Chondrocyte (in vitro differentiated cells): ENCODE measurements at regions not wholly inside any gene's neighbourhood (a gene's known extent, or its start where the extent isn't known, plus 50 kb on each side); places are given as distances from the start of the nearest gene placed in this dataset.
A peak's percentile ranks its signal among the peaks of the same experiment; 100 is the strongest.

Experiments used
- DNase-seq: peaks from one replicate; pipeline ENCODE4 v3.0.0; 2021; ENCODE audit warnings: mixed read lengths, low spot score
- H3K27ac Mint-ChIP-seq: one replicate; pipeline ENCODE4 v1.8.0; 2021; ENCODE audit warnings: mild to moderate bottlenecking, moderate library complexity, mixed read lengths; ENCODE audit not compliant: unreplicated experiment
- H3K27me3 Mint-ChIP-seq: 2 replicates; pipeline ENCODE4 v1.8.0; 2021; ENCODE audit warnings: low read depth, mixed read lengths
- H3K36me3 Mint-ChIP-seq: 2 replicates; pipeline ENCODE4 v1.8.0; 2021; ENCODE audit warnings: low read depth, mixed read lengths
- H3K4me1 Mint-ChIP-seq: 2 replicates; pipeline ENCODE4 v1.8.0; 2021; ENCODE audit warnings: low read depth, mild to moderate bottlenecking, mixed read lengths
- H3K4me3 Mint-ChIP-seq: one replicate; pipeline ENCODE4 v1.8.0; 2021; ENCODE audit warnings: mild to moderate bottlenecking, moderate library complexity, mixed read lengths; ENCODE audit not compliant: unreplicated experiment
- H3K9me3 Mint-ChIP-seq: 2 replicates; pipeline ENCODE4 v1.8.0; 2021; ENCODE audit warnings: low read depth, mixed read lengths
- CTCF ChIP-seq: fragments of 200-600 bp; sonication (generic); IDR thresholded peaks from 2 replicates; pipeline ENCODE4 v1.5.0; 2021; ENCODE audit warnings: antibody characterized with exemption, mild to moderate bottlenecking, moderate library complexity

GRCh38 chr4:152045807-152046571 lies 285.2 kb upstream of the GATB start:
- peak overlapping the region; percentile 41 for H3K27ac Mint-ChIP-seq
- TF ChIP-seq CTCF, result peak; percentile 83
- H3K4me3 Mint-ChIP-seq, result peak overlapping the region; percentile 48
- H3K36me3 Mint-ChIP-seq, result peaks cover 8% of the 10 kb centered on the region
- peaks cover 10% of the 10 kb centered on the region for H3K27me3 Mint-ChIP-seq
- peaks cover 11% of the 10 kb centered on the region for H3K9me3 Mint-ChIP-seq
- no peak for DNase-seq
- H3K4me1 Mint-ChIP-seq, result peaks cover 11% of the 10 kb centered on the region

- Mint-ChIP-seq H3K36me3 (peaks cover 8% of the 10 kb centered on the region), H3K9me3 (peaks cover 11% of the 10 kb centered on the region), H3K27ac (no peak overlapping the region), H3K4me3 (peak overlapping the region; percentile 48), H3K4me1 (peaks cover 11% of the 10 kb centered on the region), H3K27me3 (peaks cover 8% of the 10 kb centered on the region)
- no peak for DNase-seq
- no peak for TF ChIP-seq CTCF
Measured at GRCh38 chr4:152045449-152045806, 284.6 kb upstream of the GATB start.

- Mint-ChIP-seq H3K27ac (no peak overlapping the region), H3K36me3 (peaks cover 8% of the 10 kb centered on the region), H3K9me3 (peaks cover 10% of the 10 kb centered on the region), H3K4me3 (no peak overlapping the region), H3K27me3 (peaks cover 4% of the 10 kb centered on the region), H3K4me1 (peaks cover 11% of the 10 kb centered on the region)
- no peak for TF ChIP-seq CTCF
- no peak for DNase-seq
Measured at GRCh38 chr4:152044331-152045036, 283.7 kb upstream of the GATB start.

GRCh38 chr4:152041295-152041694 lies 280.5 kb upstream of the GATB start:
- DNase-seq, result no peak
- no peak for TF ChIP-seq CTCF
- Mint-ChIP-seq H3K4me1 (peaks cover 13% of the 10 kb centered on the region), H3K4me3 (no peak overlapping the region), H3K9me3 (peaks cover 8% of the 10 kb centered on the region), H3K27me3 (peaks cover 3% of the 10 kb centered on the region), H3K36me3 (peaks cover 8% of the 10 kb centered on the region), H3K27ac (no peak overlapping the region)

- H3K4me1 Mint-ChIP-seq, result peaks cover 3% of the 10 kb centered on the region
- H3K27ac Mint-ChIP-seq, result no peak overlapping the region
- no peak for TF ChIP-seq CTCF
- H3K4me3 Mint-ChIP-seq, result no peak overlapping the region
- H3K27me3 Mint-ChIP-seq, result peaks cover 3% of the 10 kb centered on the region
- no peak for DNase-seq
- H3K36me3 Mint-ChIP-seq, result peaks cover 8% of the 10 kb centered on the region
- H3K9me3 Mint-ChIP-seq, result peaks cover 8% of the 10 kb centered on the region
Measured at GRCh38 chr4:152039691-152040090, 278.9 kb upstream of the GATB start.
